ENCODE measurements at regions not wholly inside any gene's neighbourhood (a gene's known extent, or its start where the extent isn't known, plus 50 kb on each side); places are given as distances from the start of the nearest gene placed in this dataset.

GRCh38 chr6:14728396-14729024 is 517.4 kb upstream of the JARID2 start:
- no peak overlapping the region for H3K4me3 ChIP-seq (replicated peaks; ENCODE audit: insufficient read depth, low read length)
- peak overlapping the region; percentile 65 for H3K27ac ChIP-seq (replicated peaks)
- no peaks in the 10 kb centered on the region for H3K27me3 ChIP-seq (ENCODE audit: insufficient read depth, poor library complexity, severe bottlenecking)
- peak; percentile 68 to 93 for DNase-seq (ENCODE audit: low read depth in 1 of 2, low spot score in 1 of 2)
- TF ChIP-seq, protein P1, sequence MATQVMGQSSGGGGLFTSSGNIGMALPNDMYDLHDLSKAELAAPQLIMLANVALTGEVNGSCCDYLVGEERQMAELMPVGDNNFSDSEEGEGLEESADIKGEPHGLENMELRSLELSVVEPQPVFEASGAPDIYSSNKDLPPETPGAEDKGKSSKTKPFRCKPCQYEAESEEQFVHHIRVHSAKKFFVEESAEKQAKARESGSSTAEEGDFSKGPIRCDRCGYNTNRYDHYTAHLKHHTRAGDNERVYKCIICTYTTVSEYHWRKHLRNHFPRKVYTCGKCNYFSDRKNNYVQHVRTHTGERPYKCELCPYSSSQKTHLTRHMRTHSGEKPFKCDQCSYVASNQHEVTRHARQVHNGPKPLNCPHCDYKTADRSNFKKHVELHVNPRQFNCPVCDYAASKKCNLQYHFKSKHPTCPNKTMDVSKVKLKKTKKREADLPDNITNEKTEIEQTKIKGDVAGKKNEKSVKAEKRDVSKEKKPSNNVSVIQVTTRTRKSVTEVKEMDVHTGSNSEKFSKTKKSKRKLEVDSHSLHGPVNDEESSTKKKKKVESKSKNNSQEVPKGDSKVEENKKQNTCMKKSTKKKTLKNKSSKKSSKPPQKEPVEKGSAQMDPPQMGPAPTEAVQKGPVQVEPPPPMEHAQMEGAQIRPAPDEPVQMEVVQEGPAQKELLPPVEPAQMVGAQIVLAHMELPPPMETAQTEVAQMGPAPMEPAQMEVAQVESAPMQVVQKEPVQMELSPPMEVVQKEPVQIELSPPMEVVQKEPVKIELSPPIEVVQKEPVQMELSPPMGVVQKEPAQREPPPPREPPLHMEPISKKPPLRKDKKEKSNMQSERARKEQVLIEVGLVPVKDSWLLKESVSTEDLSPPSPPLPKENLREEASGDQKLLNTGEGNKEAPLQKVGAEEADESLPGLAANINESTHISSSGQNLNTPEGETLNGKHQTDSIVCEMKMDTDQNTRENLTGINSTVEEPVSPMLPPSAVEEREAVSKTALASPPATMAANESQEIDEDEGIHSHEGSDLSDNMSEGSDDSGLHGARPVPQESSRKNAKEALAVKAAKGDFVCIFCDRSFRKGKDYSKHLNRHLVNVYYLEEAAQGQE (IDR thresholded peaks at IDR 0.05; ENCODE audit: insufficient replicate concordance, low read depth), result no peak
- no peak for TF ChIP-seq POLR2AphosphoS5 (IDR thresholded peaks at IDR 0.05; ENCODE audit: low read depth)
- TF ChIP-seq, protein P2, sequence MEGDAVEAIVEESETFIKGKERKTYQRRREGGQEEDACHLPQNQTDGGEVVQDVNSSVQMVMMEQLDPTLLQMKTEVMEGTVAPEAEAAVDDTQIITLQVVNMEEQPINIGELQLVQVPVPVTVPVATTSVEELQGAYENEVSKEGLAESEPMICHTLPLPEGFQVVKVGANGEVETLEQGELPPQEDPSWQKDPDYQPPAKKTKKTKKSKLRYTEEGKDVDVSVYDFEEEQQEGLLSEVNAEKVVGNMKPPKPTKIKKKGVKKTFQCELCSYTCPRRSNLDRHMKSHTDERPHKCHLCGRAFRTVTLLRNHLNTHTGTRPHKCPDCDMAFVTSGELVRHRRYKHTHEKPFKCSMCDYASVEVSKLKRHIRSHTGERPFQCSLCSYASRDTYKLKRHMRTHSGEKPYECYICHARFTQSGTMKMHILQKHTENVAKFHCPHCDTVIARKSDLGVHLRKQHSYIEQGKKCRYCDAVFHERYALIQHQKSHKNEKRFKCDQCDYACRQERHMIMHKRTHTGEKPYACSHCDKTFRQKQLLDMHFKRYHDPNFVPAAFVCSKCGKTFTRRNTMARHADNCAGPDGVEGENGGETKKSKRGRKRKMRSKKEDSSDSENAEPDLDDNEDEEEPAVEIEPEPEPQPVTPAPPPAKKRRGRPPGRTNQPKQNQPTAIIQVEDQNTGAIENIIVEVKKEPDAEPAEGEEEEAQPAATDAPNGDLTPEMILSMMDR (IDR thresholded peaks at IDR 0.05; ENCODE audit: insufficient read depth, low read length), result no peak
- no peak for TF ChIP-seq SPI1 (IDR thresholded peaks at IDR 0.05; ENCODE audit: borderline replicate concordance, low read depth)
- no peak for TF ChIP-seq GABPA (IDR thresholded peaks at IDR 0.05; ENCODE audit: low read depth)

GRCh38 chr6:14729129-14729871 is 516.6 kb upstream of the JARID2 start:
- Histone ChIP-seq H3K4me3 (replicated peaks; ENCODE audit: insufficient read depth, low read length) (no peak overlapping the region), H3K27me3 (ENCODE audit: insufficient read depth, poor library complexity, severe bottlenecking) (no peaks in the 10 kb centered on the region), H3K27ac (replicated peaks) (peak overlapping the region; percentile 65)
- peak; percentile 77; the same call in 1 of the 2 replicates for TF ChIP-seq SPI1 (IDR thresholded peaks at IDR 0.05; ENCODE audit: borderline replicate concordance, low read depth)
- TF ChIP-seq, protein P1 (IDR thresholded peaks at IDR 0.05; ENCODE audit: insufficient replicate concordance, low read depth), result no peak
- no peak for TF ChIP-seq POLR2AphosphoS5 (IDR thresholded peaks at IDR 0.05; ENCODE audit: low read depth)
- TF ChIP-seq, protein P2 (IDR thresholded peaks at IDR 0.05; ENCODE audit: insufficient read depth, low read length), result no peak
- no peak for DNase-seq (ENCODE audit: low read depth in 1 of 2, low spot score in 1 of 2)

- no peak overlapping the region for H3K27ac ChIP-seq (replicated peaks)
These were observed 515.2 kb upstream of the JARID2 start for GRCh38 chr6:14730654-14731053.

More at GRCh38 chr6:14730654-14731053, 515.2 kb upstream of the JARID2 start:
- Histone ChIP-seq H3K27me3 (ENCODE audit: insufficient read depth, poor library complexity, severe bottlenecking) (no peaks in the 10 kb centered on the region), H3K4me3 (replicated peaks; ENCODE audit: insufficient read depth, low read length) (no peak overlapping the region)
- no peak for DNase-seq (ENCODE audit: low read depth in 1 of 2, low spot score in 1 of 2)
- TF ChIP-seq POLR2AphosphoS5 (IDR thresholded peaks at IDR 0.05; ENCODE audit: low read depth) (no peak), GABPA (IDR thresholded peaks at IDR 0.05; ENCODE audit: low read depth) (no peak), SPI1 (IDR thresholded peaks at IDR 0.05; ENCODE audit: borderline replicate concordance, low read depth) (no peak)
- TF ChIP-seq, protein P2 (IDR thresholded peaks at IDR 0.05; ENCODE audit: insufficient read depth, low read length), result no peak
- TF ChIP-seq, protein P1 (IDR thresholded peaks at IDR 0.05; ENCODE audit: insufficient replicate concordance, low read depth), result no peak

Data from HL-60 (cell line).